ENCODE measurements at regions not wholly inside any gene's neighbourhood (a gene's known extent, or its start where the extent isn't known, plus 50 kb on each side); places are given as distances from the start of the nearest gene placed in this dataset.
"Not testable (repeated sequence)": the region's sequence is repeated elsewhere in the genome, so short reads cannot be mapped to it uniquely, and the experiment has no call there.

DNA sequence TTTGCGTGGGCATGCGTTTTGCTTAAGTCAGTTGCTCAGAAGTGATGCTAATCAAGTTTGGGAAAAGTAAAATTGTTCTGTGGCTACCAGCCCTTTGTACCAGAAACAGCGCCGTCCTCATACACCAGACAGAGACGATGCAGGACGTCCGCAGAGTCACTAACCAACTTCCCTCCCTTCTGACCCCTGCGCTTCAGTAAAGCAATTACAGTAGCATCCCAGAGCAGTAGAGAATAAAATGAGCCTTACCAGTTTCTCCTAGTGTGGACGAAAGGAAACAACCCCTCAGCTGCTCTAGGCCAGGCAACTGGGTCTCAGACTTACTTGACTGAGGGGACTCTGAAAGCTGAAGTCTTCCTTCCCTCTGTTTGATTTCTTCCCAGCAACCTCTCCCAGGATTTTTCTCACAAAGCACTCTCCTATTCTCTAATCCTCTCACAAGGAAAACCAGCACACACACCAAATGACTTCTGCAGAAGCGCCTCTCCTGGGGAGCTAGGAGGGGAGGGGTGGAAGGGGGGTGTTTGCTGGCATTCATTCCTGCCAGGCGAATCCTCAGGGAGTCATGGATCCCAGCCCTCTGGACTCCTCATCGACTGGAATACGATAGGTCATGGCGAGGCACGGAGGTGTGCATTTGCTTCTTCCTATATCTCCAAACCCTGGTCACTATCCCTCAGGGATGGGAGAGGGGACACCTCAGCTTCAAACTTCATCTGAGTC lies 56.0 kb upstream of the MID1 start:
- TF ChIP-seq, protein P1, sequence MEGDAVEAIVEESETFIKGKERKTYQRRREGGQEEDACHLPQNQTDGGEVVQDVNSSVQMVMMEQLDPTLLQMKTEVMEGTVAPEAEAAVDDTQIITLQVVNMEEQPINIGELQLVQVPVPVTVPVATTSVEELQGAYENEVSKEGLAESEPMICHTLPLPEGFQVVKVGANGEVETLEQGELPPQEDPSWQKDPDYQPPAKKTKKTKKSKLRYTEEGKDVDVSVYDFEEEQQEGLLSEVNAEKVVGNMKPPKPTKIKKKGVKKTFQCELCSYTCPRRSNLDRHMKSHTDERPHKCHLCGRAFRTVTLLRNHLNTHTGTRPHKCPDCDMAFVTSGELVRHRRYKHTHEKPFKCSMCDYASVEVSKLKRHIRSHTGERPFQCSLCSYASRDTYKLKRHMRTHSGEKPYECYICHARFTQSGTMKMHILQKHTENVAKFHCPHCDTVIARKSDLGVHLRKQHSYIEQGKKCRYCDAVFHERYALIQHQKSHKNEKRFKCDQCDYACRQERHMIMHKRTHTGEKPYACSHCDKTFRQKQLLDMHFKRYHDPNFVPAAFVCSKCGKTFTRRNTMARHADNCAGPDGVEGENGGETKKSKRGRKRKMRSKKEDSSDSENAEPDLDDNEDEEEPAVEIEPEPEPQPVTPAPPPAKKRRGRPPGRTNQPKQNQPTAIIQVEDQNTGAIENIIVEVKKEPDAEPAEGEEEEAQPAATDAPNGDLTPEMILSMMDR (conservative IDR thresholded peaks at IDR 0.05), result no peak
- H3K27ac ChIP-seq, result no peak overlapping the region

DNA sequence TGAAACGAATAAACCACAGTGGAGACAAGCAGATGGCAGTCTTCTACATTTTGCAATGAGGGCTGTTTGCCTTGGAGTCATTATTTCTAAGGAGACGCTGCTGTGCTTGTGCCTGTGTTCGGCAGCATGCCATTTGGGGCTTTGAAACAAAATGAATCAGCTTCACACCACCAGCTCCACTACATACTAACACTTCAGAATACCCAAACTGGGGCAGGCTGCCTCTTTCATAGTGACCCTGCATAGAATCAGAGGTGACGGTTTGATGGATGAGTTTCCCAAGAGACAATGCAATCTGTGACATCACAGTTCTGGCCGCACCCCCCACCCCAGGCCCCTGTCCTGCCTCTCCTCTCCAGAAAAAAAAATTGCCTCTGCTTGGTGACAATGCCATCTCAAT lies 57.1 kb upstream of the MID1 start:
- TF ChIP-seq, protein P1 (conservative IDR thresholded peaks at IDR 0.05), result no peak
- no peak overlapping the region for H3K27ac ChIP-seq

DNA sequence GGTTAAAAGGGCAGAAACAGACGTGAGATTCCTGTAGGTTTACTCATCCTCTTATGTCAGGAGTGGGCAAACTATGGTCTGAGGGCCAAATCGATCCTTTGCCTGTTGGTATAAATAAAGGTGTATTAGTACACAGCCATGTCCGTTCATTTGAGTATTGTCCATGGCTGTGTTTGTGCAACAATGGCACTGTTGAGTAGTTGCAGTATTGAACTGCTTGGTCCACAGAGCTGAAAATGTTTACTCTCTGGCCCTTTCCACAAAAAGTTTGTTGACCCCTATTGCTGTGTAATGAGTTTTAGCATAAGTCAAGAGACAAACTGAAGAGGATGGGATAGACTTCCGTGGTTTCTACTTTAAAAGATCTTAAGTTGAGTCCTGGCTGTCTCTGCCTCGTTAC lies 59.0 kb upstream of the MID1 start:
- TF ChIP-seq, protein P1 (conservative IDR thresholded peaks at IDR 0.05), result no peak
- H3K27ac ChIP-seq, result no peak overlapping the region

GRCh38 chrX:10681167-10681566 lies 60.8 kb upstream of the MID1 start:
- H3K27ac ChIP-seq, result no peak overlapping the region
- TF ChIP-seq, protein P1 (conservative IDR thresholded peaks at IDR 0.05), result no peak

GRCh38 chrX:10683631-10684030 lies 63.2 kb upstream of the MID1 start:
- not testable (repeated sequence) for H3K27ac ChIP-seq

DNA sequence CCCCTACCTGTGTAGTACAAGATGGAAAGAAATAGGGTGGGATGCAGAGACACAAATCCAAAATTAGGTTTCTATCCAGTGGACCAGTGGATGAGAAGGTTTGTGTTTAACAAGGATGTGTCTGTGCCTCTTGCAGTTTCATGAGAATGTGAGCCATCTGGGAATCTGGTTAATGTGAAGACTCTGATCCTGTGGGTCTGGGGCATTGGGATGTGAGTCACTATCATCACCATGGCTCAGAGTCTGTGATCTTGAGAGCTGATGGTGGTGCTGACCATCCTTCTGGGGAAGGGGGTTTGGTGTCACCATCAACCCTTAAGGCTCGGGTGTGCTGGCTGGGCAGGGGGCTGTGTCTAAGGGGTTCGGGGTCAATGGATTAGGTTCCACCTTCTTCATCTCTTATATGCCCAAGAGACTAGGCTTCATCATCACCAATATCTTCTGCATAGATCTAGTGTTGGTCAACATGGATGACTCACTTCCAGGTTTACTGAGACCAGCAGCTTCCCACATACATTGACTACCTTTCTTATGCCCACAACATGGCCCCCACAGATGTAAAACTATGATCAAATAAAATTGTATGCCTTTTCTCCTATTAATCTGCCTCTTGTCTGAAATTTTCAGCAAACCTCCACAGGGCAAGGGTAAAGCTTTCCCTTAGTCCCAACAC lies 65.7 kb upstream of the MID1 start:
- no peak overlapping the region for H3K27ac ChIP-seq
- TF ChIP-seq, protein P1 (conservative IDR thresholded peaks at IDR 0.05), result no peak

GRCh38 chrX:10691751-10692150 lies 71.4 kb upstream of the MID1 start:
- not testable (repeated sequence) for H3K27ac ChIP-seq

DNA sequence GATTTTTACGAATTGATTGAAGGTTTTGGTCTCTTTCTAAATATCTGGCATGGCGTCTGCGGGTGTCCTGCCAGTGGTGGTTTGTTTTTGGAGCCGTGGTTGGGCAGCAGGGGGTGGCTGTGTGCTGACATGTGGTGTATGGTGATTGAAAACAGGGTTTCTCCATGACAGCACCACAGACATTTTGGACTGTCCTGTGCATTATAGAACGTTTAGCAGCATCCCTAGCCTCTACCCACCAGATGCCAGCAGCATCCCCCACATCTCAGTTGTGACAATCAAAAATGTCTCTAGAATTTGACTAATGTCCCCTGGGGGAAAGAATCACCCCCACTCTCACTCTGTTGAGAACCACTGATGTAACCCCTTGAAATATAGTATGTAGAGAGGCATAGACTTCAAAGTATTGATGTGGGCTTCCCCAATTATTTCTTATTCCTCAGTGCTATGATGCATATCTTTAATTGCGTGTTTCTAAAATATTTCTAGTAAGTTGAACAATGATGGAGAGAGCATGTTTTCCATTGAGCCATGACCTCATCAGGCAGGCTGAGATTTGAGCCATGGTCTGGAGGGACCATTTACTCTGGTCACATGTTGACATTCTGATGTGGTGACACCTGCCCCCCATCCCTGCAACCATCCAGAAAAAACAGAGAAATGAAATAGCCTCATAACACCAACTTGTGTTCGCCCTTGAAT lies 77.4 kb upstream of the MID1 start:
- no peak overlapping the region for H3K27ac ChIP-seq
- TF ChIP-seq, protein P1 (conservative IDR thresholded peaks at IDR 0.05), result no peak
